Rectal smooth muscle tissue (tissue), 1 donor: ENCODE measurements at regions not wholly inside any gene's neighbourhood (a gene's known extent, or its start where the extent isn't known, plus 50 kb on each side); places are given as distances from the start of the nearest gene placed in this dataset.

Source experiments
- H3K27ac ChIP-seq: one replicate; pipeline ENCODE4 v1.7.0; 2013; ENCODE audit warnings: low read depth, low read length, inconsistent platforms
- H3K27me3 ChIP-seq: one replicate; pipeline ENCODE4 v1.7.0; 2013; ENCODE audit warnings: low read length; ENCODE audit not compliant: control insufficient read depth, insufficient read depth
- H3K36me3 ChIP-seq: one replicate; pipeline ENCODE4 v1.7.0; 2013; ENCODE audit warnings: low read length; ENCODE audit not compliant: control insufficient read depth, insufficient read depth
- H3K4me1 ChIP-seq: one replicate; pipeline ENCODE4 v1.7.0; 2013; ENCODE audit warnings: low read length; ENCODE audit not compliant: control insufficient read depth, insufficient read depth
- H3K4me3 ChIP-seq: one replicate; pipeline ENCODE4 v1.7.0; 2013; ENCODE audit warnings: low read length
- H3K9ac ChIP-seq: one replicate; pipeline ENCODE4 v1.7.0; 2013; ENCODE audit warnings: low read length

DNA sequence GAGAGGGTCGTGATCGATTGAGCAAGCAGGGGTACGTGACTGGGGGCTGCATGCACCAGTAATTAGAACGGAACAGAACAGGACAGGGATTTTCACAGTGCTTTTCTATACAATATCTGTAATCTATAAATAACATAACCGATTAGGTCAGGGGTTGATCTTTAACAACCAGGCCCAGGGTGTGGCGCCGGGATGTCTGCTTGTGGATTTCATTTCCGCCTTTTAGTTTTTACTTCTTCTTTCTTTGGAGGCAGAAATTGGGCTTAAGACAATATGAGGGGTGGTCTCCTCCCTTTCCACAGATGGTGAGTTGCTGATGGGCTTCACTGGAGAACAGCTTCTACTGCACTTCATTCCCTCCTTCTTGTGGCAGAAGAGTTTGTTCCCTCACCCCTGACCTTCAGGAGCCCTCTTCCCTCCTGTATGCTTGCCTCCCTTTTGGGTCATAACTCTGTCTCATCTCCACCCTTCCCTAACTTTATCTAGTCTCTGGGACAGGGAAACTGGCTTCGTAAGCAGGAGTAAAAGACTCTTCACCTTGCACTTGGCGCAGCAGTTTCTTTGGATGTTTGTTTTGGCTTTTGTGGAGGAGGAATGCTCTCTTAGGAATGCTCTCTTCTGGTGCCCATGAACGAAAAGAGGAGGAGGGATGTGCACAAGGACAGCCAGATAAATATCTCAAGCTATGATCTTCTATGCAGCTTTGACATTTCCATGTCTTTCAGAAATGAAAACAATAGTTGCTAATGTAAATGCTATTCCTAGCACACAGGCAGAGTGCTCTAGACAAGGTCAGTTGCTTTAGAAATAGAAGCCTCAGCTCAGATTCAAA, 139.8 kb upstream of the RPS23 start:
- Histone ChIP-seq H3K4me3 (no peak overlapping the region), H3K27ac (no peak overlapping the region), H3K4me1 (no peaks in the 10 kb centered on the region), H3K27me3 (no peaks in the 10 kb centered on the region), H3K36me3 (no peaks in the 10 kb centered on the region), H3K9ac (no peak overlapping the region)

DNA sequence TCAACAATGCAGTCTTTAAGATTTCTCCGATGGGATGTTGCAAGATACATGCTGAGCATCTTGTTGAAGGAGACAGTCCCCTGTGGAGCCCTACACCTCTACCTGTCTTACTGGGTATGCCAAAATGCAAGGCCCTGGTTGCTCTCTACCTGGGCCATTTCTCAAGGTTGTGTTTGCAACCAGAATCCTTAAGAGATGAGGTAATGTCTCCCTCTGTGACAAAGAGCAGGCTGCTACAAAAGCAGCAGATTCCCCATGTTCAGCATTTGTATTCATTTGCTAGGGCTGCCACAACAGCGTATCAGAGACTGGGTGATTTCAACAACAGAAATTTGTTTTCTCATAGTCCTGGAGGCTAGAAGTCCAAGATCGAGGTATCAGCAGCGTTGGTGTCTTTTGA, 138.4 kb upstream of the RPS23 start:
- Histone ChIP-seq H3K36me3 (no peaks in the 10 kb centered on the region), H3K4me3 (no peak overlapping the region), H3K27me3 (no peaks in the 10 kb centered on the region), H3K4me1 (no peaks in the 10 kb centered on the region), H3K9ac (no peak overlapping the region), H3K27ac (no peak overlapping the region)

DNA sequence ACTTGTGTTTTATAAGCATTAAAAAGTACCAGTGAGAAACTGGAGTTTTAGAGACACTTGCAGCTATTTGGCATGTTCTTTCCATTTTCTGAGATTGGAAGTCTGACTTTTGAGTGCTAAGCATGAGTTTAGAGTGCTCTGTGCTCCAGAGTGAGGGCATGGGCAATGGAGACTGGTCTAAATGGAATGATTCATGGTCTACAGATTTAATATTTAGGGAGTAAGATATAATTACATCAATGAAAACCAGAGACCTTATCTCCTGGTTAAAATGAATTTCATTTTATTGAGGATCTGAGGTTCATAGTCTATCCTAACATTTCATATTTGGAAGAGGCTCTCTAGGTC, 135.9 kb upstream of the RPS23 start:
- Histone ChIP-seq H3K4me3 (no peak overlapping the region), H3K27me3 (no peaks in the 10 kb centered on the region), H3K4me1 (no peaks in the 10 kb centered on the region), H3K36me3 (no peaks in the 10 kb centered on the region), H3K27ac (no peak overlapping the region), H3K9ac (no peak overlapping the region)

DNA sequence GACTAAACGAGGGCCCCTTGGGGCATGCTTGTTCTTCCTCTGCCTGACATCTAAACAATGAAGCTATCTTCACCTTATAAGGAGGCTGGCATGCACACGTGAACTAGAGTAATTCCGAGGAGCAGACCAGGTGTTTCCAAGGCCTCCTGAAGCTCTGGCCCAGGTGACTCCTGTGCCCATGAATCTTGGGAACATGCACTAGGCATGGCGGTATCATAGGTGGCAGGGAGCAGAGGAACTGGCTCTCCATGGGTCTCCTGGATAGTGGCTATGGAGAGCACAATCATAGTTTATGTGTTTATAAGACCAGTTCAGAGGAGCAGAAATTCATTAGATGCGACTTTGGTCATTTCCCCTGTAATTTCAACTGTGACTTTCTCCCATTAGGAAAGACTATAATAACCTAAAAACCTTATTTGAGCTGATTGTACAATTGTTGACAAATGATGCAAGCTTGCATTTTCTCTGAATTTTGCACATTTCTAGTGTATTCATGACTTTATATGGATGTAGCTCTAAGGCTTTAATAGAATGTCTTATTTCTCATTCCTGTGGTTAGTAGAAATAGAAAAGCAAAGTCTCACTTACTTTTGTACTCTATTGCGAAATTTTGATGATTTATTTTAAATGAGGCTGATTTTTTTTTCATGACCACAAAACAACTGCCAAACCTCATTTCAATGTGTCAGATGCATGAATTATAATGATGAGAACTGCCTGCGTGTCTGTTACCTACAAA, 135.3 kb upstream of the RPS23 start:
- no peaks in the 10 kb centered on the region for H3K36me3 ChIP-seq
- no peak overlapping the region for H3K4me3 ChIP-seq
- H3K27ac ChIP-seq = no peak overlapping the region
- no peaks in the 10 kb centered on the region for H3K27me3 ChIP-seq
- no peak overlapping the region for H3K9ac ChIP-seq
- no peaks in the 10 kb centered on the region for H3K4me1 ChIP-seq

DNA sequence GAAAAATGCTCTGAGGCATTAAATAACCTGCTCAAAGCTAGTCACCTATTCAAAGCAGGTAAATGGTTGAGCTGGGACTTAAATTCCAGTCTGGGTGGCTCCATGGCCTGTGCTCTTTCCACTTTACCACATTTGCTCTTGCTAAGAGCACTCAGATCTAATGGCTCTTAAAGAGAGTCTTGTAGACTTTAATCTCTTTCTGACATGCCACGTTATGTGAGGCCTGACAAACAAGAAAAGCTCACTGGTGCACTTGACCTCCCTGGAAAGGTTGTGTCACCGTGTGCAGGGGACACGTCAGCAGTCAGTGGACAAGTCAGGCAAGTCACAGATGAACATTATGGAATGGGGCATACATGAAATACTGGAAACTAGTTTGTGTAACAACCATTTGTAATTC, 129.9 kb upstream of the RPS23 start:
- Histone ChIP-seq H3K4me3 (no peak overlapping the region), H3K27ac (no peak overlapping the region)

DNA sequence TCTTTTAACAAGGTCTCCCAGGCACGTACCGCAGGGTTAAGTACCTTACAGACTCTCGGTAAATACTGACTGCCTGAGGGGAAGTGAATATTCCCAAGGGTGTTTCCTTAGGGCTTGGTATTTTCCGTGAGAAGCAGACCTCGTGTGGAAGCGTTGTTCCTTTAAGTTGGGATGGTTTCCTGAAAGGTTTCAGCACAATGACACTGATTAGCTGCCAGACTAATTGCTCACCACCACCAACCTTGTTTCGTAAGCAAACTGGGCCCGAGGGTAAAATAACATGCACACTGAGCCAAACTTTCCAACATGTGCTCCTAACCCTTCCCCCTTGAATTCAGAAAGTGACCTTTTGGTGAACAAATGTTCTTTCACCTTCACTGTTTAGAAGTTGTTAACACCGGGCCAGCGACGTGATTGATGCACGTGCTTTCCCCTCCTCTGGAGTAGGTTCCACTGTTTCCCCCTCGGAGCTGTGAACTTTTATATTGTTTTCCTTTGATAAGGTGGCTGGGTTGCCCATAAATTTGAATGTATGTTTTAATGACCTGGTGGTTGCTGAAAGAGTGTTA, 128.1 kb upstream of the RPS23 start:
- Histone ChIP-seq H3K36me3 (no peaks in the 10 kb centered on the region), H3K4me3 (no peak overlapping the region), H3K4me1 (no peaks in the 10 kb centered on the region), H3K27me3 (no peaks in the 10 kb centered on the region), H3K27ac (no peak overlapping the region), H3K9ac (no peak overlapping the region)

More for the DNA sequence above, 129.9 kb upstream of the RPS23 start:
- Histone ChIP-seq H3K27me3 (no peaks in the 10 kb centered on the region), H3K9ac (no peak overlapping the region), H3K4me1 (no peaks in the 10 kb centered on the region), H3K36me3 (no peaks in the 10 kb centered on the region)

DNA sequence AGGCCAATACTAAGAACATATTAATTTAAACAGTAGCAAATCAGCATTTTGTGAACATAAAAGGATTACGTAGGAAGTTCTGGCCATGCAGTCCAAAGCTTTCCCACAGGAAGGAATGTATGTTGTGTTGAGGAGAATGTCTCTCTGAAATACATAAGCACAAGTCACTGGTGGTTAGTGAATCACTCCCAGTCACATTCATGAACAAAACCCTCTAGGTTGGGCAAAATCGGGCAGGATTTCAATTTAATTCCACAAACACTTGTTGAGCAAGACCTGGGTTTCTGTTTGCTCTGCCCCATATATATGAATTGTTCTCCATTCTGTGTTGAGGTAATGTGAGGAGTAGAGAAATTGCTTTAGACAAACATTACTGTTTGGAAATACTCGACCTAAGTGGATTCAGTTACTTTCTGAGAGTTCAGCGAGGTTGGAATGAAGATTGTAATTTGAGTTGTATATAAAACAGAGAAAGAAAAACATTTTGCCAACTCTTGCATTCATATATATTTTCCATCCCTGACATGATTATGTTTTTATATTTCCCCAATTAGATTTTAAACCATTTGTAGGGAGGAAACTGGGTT, 127.6 kb upstream of the RPS23 start:
- no peaks in the 10 kb centered on the region for H3K4me1 ChIP-seq
- H3K36me3 ChIP-seq = no peaks in the 10 kb centered on the region
- no peak overlapping the region for H3K4me3 ChIP-seq
- no peak overlapping the region for H3K27ac ChIP-seq
- H3K9ac ChIP-seq = no peak overlapping the region
- no peaks in the 10 kb centered on the region for H3K27me3 ChIP-seq

DNA sequence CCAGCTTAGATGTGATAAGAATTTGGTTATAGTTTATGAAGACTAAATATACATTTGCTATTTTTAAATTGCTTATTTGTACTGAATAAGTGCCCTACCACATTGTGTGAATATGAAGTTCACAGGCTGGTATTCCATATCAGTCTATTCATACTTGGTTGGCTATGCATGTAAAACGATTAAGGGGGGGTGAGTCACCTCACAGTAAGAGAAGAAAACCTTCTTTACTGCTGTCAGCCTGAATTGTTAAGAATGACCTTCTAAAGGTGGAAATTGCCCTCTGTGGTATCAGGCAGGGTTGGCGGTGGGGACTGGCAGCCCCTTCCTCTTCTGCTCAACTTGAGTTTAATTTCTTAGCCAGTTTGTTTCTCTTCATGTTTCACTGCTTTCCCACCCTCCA, 127.0 kb upstream of the RPS23 start:
- no peaks in the 10 kb centered on the region for H3K4me1 ChIP-seq
- no peak overlapping the region for H3K4me3 ChIP-seq
- no peaks in the 10 kb centered on the region for H3K36me3 ChIP-seq
- no peak overlapping the region for H3K9ac ChIP-seq
- no peak overlapping the region for H3K27ac ChIP-seq
- no peaks in the 10 kb centered on the region for H3K27me3 ChIP-seq

DNA sequence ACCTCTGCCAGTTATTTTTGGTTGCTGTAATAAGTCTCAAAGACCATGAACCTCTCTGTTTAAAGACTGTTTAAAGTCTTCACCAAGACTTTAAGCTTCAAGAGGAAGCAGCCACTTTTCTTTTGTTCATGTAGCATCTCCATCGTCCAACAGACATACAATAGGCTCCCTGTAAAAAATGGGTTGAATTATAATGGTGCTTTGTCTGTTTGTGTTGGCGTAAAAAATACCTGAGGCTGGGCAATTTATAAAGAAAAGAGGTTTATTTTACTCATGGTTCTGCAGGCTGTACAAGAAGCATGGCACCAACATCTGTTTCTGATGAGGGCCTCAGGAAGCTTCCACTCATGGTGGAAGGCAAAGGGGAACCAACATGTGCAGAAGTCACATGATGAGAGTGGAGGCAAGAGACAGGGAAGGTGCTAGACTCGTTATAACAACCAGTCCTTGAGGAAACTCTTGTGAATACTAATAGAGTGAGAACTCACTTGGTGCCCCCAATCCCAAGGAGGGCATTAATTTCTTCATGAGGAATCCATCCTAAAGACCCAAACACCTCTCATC, 126.3 kb upstream of the RPS23 start:
- no peaks in the 10 kb centered on the region for H3K4me1 ChIP-seq
- no peak overlapping the region for H3K9ac ChIP-seq
- no peak overlapping the region for H3K27ac ChIP-seq
- H3K4me3 ChIP-seq = no peak overlapping the region
- no peaks in the 10 kb centered on the region for H3K36me3 ChIP-seq
- H3K27me3 ChIP-seq = no peaks in the 10 kb centered on the region

DNA sequence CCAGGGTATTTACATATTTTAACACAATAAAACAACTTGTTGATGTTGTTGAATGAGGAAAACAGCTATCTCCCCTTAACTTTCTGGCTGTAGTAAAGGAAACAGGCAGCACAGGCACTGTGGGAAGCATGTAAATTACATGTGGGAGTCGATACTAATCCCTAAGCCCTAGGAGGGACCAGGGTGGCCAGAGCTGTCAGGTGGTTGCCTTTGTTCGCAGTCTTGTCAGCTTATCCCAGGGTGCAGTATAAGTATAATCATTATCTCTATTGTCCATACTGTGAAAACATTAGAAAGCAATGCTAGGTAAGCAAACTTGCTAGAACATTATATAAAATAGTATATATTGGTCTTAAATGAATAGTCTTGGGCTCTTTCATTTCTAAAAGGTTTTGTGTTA, 125.6 kb upstream of the RPS23 start:
- H3K9ac ChIP-seq = no peak overlapping the region
- H3K27me3 ChIP-seq = no peaks in the 10 kb centered on the region
- no peak overlapping the region for H3K4me3 ChIP-seq
- H3K36me3 ChIP-seq = no peaks in the 10 kb centered on the region
- H3K4me1 ChIP-seq = no peaks in the 10 kb centered on the region
- H3K27ac ChIP-seq = no peak overlapping the region

DNA sequence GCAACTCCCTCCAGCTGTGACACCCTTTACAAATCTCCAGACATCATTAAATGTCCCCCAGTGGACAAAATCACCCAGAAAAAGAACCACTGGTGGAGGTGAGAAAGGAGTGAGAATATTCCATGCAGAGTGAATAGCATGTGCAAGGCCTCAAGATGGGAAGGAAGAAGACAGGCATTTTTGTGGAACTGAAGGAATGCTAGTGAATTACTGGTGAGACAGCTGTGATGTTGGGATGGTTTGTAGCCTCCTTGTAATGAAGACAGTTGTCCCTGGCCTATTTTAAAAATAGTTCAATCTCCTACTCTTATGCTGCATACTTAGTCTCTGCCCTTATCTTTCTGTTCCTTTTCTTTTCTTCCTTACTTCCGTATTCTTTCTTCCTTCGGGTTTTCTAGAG, 124.9 kb upstream of the RPS23 start:
- Histone ChIP-seq H3K27ac (no peak overlapping the region), H3K36me3 (no peaks in the 10 kb centered on the region), H3K9ac (no peak overlapping the region), H3K27me3 (no peaks in the 10 kb centered on the region), H3K4me3 (no peak overlapping the region), H3K4me1 (no peaks in the 10 kb centered on the region)

DNA sequence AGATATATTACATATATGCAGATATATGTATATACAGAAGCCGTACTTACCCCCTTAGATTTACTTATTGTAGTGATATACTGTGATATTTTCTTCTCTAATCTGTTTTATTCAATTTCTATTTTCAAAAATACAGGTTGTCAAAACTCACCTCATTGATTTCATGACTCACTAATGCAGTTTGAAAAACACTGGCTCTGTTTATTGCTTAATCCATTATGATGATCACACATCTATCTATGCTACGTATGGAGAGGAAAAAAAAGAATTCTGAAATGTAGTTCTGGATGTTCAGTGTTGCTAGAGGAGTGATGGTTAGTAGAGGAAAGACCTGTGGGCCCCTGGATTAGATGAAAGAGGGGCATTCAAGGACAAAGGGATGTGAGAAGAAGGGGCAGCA, 121.0 kb upstream of the RPS23 start:
- Histone ChIP-seq H3K27me3 (no peaks in the 10 kb centered on the region), H3K9ac (no peak overlapping the region), H3K4me3 (no peak overlapping the region)

More for the DNA sequence above, 121.0 kb upstream of the RPS23 start:
- peaks cover 3% of the 10 kb centered on the region for H3K4me1 ChIP-seq
- no peak overlapping the region for H3K27ac ChIP-seq
- H3K36me3 ChIP-seq = no peaks in the 10 kb centered on the region
